HUDEP-2 (cell line): ENCODE measurements at regions not wholly inside any gene's neighbourhood (a gene's known extent, or its start where the extent isn't known, plus 50 kb on each side); places are given as distances from the start of the nearest gene placed in this dataset.
"Not testable (repeated sequence)": the region's sequence is repeated elsewhere in the genome, so short reads cannot be mapped to it uniquely, and the experiment has no call there.

Experiments
- DNase-seq, 76 experiments: peaks; one replicate each; lab custom pipeline; 2025; ENCODE audit not compliant: unreplicated experiment in 76 of 76; lab: John Stamatoyannopoulos, UW

GRCh38 chr3:150270444-150270843 lies 137.7 kb upstream of the TSC22D2 start:
- not testable (repeated sequence) for DNase-seq

GRCh38 chr3:150269526-150269925 lies 138.6 kb upstream of the TSC22D2 start:
- no peak for DNase-seq

GRCh38 chr3:150268426-150269391 lies 139.4 kb upstream of the TSC22D2 start:
- DNase-seq = no peak

GRCh38 chr3:150267288-150267687 lies 140.8 kb upstream of the TSC22D2 start:
- no peak for DNase-seq

- no peak for DNase-seq
These were observed 142.8 kb upstream of the TSC22D2 start for GRCh38 chr3:150265305-150265704.

- DNase-seq = no peak
These were observed 143.4 kb upstream of the TSC22D2 start for GRCh38 chr3:150264561-150265279.

GRCh38 chr3:150261958-150262357 lies 146.1 kb upstream of the TSC22D2 start:
- no peak for DNase-seq

- DNase-seq = no peak
These were observed 146.7 kb upstream of the TSC22D2 start for GRCh38 chr3:150261418-150261817.

- DNase-seq = no peak
These were observed 147.7 kb upstream of the TSC22D2 start for GRCh38 chr3:150260398-150260710.

GRCh38 chr3:150259526-150260397 lies 148.3 kb upstream of the TSC22D2 start:
- no peak for DNase-seq

GRCh38 chr3:150256782-150257181 lies 151.3 kb upstream of the TSC22D2 start:
- no peak for DNase-seq

- DNase-seq = no peak
These were observed 151.8 kb upstream of the TSC22D2 start for GRCh38 chr3:150256318-150256717.

- DNase-seq = no peak
These were observed 152.3 kb upstream of the TSC22D2 start for GRCh38 chr3:150255826-150256225.

- DNase-seq = no peak
These were observed 152.7 kb upstream of the TSC22D2 start for GRCh38 chr3:150255413-150255812.

- DNase-seq = no peak
These were observed 153.8 kb upstream of the TSC22D2 start for GRCh38 chr3:150254309-150254708.

- peak in 35 of 76 experiments; percentile 0 to 65 (median 30) for DNase-seq
These were observed 154.5 kb upstream of the TSC22D2 start for GRCh38 chr3:150253622-150254021.

- DNase-seq = no peak
These were observed 155.6 kb upstream of the TSC22D2 start for GRCh38 chr3:150252462-150252861.

GRCh38 chr3:150251187-150252062 lies 156.7 kb upstream of the TSC22D2 start:
- DNase-seq = no peak

- DNase-seq = no peak
These were observed 158.2 kb upstream of the TSC22D2 start for GRCh38 chr3:150249779-150250470.
